IPS-18a (cell line): ENCODE measurements at regions not wholly inside any gene's neighbourhood (a gene's known extent, or its start where the extent isn't known, plus 50 kb on each side); places are given as distances from the start of the nearest gene placed in this dataset.

Experiments
- H3K27ac ChIP-seq: one replicate; pipeline ENCODE4 v1.5.1; 2013; ENCODE audit warnings: low read length
- H3K27me3 ChIP-seq: one replicate; pipeline ENCODE4 v1.6.1; 2013; ENCODE audit warnings: mild to moderate bottlenecking, low read length; ENCODE audit not compliant: control insufficient read depth, insufficient read depth
- H3K36me3 ChIP-seq: one replicate; pipeline ENCODE4 v1.6.1; 2013; ENCODE audit warnings: low read depth, low read length; ENCODE audit not compliant: control insufficient read depth
- H3K4me1 ChIP-seq: one replicate; pipeline ENCODE4 v1.6.1; 2013; ENCODE audit warnings: low read depth, low read length; ENCODE audit not compliant: control insufficient read depth
- H3K4me3 ChIP-seq: one replicate; pipeline ENCODE4 v1.5.1; 2013; ENCODE audit warnings: low read length
- H3K9ac ChIP-seq: one replicate; pipeline ENCODE4 v1.6.1; 2013; ENCODE audit warnings: mild to moderate bottlenecking, low read length, moderate library complexity
- H3K9me3 ChIP-seq: one replicate; pipeline ENCODE4 v1.6.1; 2013; ENCODE audit warnings: low read depth, low read length; ENCODE audit not compliant: control insufficient read depth

GRCh38 chr4:10949039-10949733, 264.6 kb upstream of the CLNK start:
- H3K27ac ChIP-seq, result no peak overlapping the region
- no peaks in the 10 kb centered on the region for H3K36me3 ChIP-seq
- no peak overlapping the region for H3K4me3 ChIP-seq
- H3K27me3 ChIP-seq, result no peaks in the 10 kb centered on the region
- no peaks in the 10 kb centered on the region for H3K9me3 ChIP-seq
- no peak overlapping the region for H3K9ac ChIP-seq
- no peaks in the 10 kb centered on the region for H3K4me1 ChIP-seq

DNA sequence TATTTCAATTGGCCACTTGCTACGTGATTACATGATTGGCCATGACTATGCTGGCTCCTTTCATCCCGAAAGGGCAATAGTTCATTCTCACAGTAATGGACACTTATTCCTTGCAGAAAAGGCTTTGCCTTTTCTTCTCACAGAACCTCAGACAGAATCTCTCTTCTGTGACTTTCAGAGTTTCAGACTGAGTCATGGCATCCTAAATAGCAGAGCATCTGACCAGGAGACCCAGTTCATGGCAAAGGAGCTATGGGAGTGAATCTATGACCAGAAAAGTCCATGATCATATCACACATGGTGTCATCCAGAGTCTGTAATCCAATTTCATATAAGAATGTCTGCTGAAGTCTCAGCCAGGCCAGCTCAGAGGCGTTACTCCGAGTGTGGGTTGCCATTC, 263.3 kb upstream of the CLNK start:
- no peaks in the 10 kb centered on the region for H3K4me1 ChIP-seq
- H3K27me3 ChIP-seq, result no peaks in the 10 kb centered on the region
- H3K4me3 ChIP-seq, result no peak overlapping the region
- no peak overlapping the region for H3K27ac ChIP-seq
- no peaks in the 10 kb centered on the region for H3K9me3 ChIP-seq
- H3K9ac ChIP-seq, result no peak overlapping the region
- no peaks in the 10 kb centered on the region for H3K36me3 ChIP-seq

DNA sequence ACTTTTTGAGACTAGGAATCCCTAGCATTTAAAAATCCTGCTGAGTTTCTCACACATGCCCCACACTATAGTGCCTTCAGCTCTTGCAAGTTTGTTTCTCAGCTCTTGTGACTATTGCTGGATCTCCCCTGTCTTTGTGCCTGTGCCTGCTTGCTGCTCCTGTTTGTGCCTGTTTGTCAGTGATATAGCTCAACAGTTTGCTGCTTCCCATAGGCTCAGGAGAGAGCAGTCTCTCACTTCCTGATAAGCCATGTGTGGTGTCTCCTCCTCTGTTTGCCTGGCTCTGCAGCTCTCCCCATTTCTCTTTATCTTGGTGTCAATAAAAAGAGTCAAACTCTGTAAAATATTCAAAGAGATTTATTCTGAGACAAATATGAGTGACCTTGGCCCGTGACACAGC, 259.8 kb upstream of the CLNK start:
- H3K9me3 ChIP-seq, result peaks cover 13% of the 10 kb centered on the region
- H3K36me3 ChIP-seq, result no peaks in the 10 kb centered on the region
- H3K27ac ChIP-seq, result no peak overlapping the region
- no peaks in the 10 kb centered on the region for H3K27me3 ChIP-seq
- H3K9ac ChIP-seq, result no peak overlapping the region
- no peak overlapping the region for H3K4me3 ChIP-seq
- H3K4me1 ChIP-seq, result no peaks in the 10 kb centered on the region

- Histone ChIP-seq H3K27ac (no peak overlapping the region), H3K27me3 (no peaks in the 10 kb centered on the region), H3K4me3 (no peak overlapping the region), H3K9me3 (peaks cover 13% of the 10 kb centered on the region), H3K9ac (no peak overlapping the region), H3K36me3 (no peaks in the 10 kb centered on the region), H3K4me1 (no peaks in the 10 kb centered on the region)
Observed at GRCh38 chr4:10942156-10942555, 257.6 kb upstream of the CLNK start.

- no peak overlapping the region for H3K9ac ChIP-seq
- no peak overlapping the region for H3K27ac ChIP-seq
- no peak overlapping the region for H3K4me3 ChIP-seq
- H3K9me3 ChIP-seq, result no peaks in the 10 kb centered on the region
- H3K27me3 ChIP-seq, result no peaks in the 10 kb centered on the region
- peaks cover 5% of the 10 kb centered on the region for H3K4me1 ChIP-seq
- H3K36me3 ChIP-seq, result no peaks in the 10 kb centered on the region
Observed at GRCh38 chr4:10929818-10930217, 245.2 kb upstream of the CLNK start.

DNA sequence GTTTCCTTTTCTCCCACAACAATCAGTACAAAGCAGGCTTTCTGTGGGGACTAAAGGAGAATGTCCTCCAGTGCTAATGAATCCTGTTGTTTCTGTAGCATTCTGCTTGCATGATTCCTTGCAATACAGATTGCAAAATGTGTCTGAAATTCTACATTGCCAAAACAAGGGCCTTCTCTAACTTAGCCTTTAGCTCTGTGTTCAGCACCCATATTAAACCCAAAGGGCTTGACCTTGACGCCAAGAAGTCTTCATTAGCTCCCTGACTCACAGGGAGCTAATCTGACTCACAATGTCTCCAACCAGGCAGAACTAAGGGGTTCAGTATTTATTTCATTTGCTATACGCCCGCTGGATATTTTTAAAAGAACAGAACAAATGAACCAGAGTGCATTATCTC, 241.4 kb upstream of the CLNK start:
- Histone ChIP-seq H3K9me3 (no peaks in the 10 kb centered on the region), H3K9ac (no peak overlapping the region), H3K27me3 (no peaks in the 10 kb centered on the region), H3K27ac (no peak overlapping the region), H3K4me1 (peaks cover 16% of the 10 kb centered on the region), H3K36me3 (no peaks in the 10 kb centered on the region), H3K4me3 (no peak overlapping the region)

GRCh38 chr4:10924274-10924673, 239.7 kb upstream of the CLNK start:
- H3K4me3 ChIP-seq, result no peak overlapping the region
- no peak overlapping the region for H3K27ac ChIP-seq
- H3K9ac ChIP-seq, result no peak overlapping the region
- peaks cover 16% of the 10 kb centered on the region for H3K4me1 ChIP-seq
- no peaks in the 10 kb centered on the region for H3K27me3 ChIP-seq
- H3K36me3 ChIP-seq, result no peaks in the 10 kb centered on the region
- H3K9me3 ChIP-seq, result no peaks in the 10 kb centered on the region

- no peak overlapping the region for H3K27ac ChIP-seq
- H3K9ac ChIP-seq, result no peak overlapping the region
- no peaks in the 10 kb centered on the region for H3K27me3 ChIP-seq
- no peaks in the 10 kb centered on the region for H3K4me1 ChIP-seq
- H3K36me3 ChIP-seq, result no peaks in the 10 kb centered on the region
- H3K4me3 ChIP-seq, result no peak overlapping the region
- no peaks in the 10 kb centered on the region for H3K9me3 ChIP-seq
Observed at GRCh38 chr4:10917566-10917965, 233.0 kb upstream of the CLNK start.

- Histone ChIP-seq H3K27me3 (no peaks in the 10 kb centered on the region), H3K4me1 (no peaks in the 10 kb centered on the region), H3K27ac (no peak overlapping the region), H3K36me3 (no peaks in the 10 kb centered on the region), H3K9ac (no peak overlapping the region), H3K9me3 (no peaks in the 10 kb centered on the region), H3K4me3 (no peak overlapping the region)
Observed at GRCh38 chr4:10898072-10898471, 213.5 kb upstream of the CLNK start.

DNA sequence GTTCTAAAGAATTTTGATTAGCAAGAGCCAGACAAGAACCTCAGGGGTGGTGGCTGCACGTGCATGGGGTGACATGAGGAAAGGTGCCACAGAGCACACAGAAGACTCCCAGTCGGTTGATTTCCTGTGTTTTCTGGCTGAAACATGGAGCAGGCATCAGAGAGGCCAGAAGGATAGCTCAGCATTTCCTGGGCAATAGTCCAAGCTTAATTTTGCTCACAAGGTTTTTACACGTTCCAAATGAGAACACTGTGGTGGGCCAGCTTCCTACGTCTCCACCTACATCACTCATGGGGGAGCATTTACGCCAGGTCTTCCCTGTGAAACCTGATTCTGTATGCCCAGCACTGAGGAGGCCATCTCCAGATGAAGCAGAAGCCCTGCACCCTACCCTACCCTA, 212.5 kb upstream of the CLNK start:
- H3K4me1 ChIP-seq, result no peaks in the 10 kb centered on the region

DNA sequence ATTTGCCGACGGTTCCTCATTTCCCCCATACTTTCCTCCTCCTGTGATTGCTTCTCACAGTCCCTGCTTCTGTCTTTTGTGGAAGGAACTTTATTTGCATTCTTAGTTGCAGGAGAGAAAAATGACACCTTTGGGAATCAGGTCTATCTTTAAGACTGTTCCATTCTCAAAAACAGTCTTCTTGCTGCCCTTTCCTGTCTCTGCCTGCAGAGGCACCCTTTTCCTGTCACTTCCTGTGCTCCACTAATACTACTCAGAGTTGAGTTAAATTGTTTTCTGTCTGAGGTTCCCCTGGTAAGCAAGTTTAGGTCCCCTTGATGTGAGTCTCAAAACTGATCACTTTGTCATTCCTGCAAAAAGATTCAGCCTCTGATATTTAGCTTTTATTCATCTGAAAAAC, 208.8 kb upstream of the CLNK start:
- Histone ChIP-seq H3K9ac (no peak overlapping the region), H3K27ac (no peak overlapping the region), H3K27me3 (no peaks in the 10 kb centered on the region), H3K9me3 (no peaks in the 10 kb centered on the region), H3K4me1 (no peaks in the 10 kb centered on the region), H3K4me3 (no peak overlapping the region), H3K36me3 (no peaks in the 10 kb centered on the region)

More for the DNA sequence above, 212.5 kb upstream of the CLNK start:
- H3K27me3 ChIP-seq, result no peaks in the 10 kb centered on the region
- no peaks in the 10 kb centered on the region for H3K9me3 ChIP-seq
- no peaks in the 10 kb centered on the region for H3K36me3 ChIP-seq
- H3K27ac ChIP-seq, result no peak overlapping the region
- H3K4me3 ChIP-seq, result no peak overlapping the region
- H3K9ac ChIP-seq, result no peak overlapping the region

GRCh38 chr4:10891866-10892265, 207.3 kb upstream of the CLNK start:
- no peaks in the 10 kb centered on the region for H3K27me3 ChIP-seq
- H3K36me3 ChIP-seq, result no peaks in the 10 kb centered on the region

More at GRCh38 chr4:10891866-10892265, 207.3 kb upstream of the CLNK start:
- Histone ChIP-seq H3K4me1 (no peaks in the 10 kb centered on the region), H3K4me3 (no peak overlapping the region), H3K9me3 (no peaks in the 10 kb centered on the region), H3K27ac (no peak overlapping the region), H3K9ac (no peak overlapping the region)
